NT2/D1 (cell line): ENCODE measurements at regions not wholly inside any gene's neighbourhood (a gene's known extent, or its start where the extent isn't known, plus 50 kb on each side); places are given as distances from the start of the nearest gene placed in this dataset.
"Not testable (repeated sequence)": the region's sequence is repeated elsewhere in the genome, so short reads cannot be mapped to it uniquely, and the experiment has no call there.

ENCODE experiments used
- SUZ12 ChIP-seq: IDR thresholded peaks from 2 replicates; pipeline ENCODE4 v1.6.1; 2011; ENCODE audit not compliant: insufficient read length, insufficient read depth; ENCODE audit errors: extremely low read depth
- YY1 ChIP-seq: IDR thresholded peaks from 2 replicates; pipeline ENCODE4 v1.6.1; 2011; ENCODE audit not compliant: insufficient read length, insufficient read depth
- ZNF274 ChIP-seq: IDR thresholded peaks from 2 replicates; pipeline ENCODE4 v1.6.1; 2011; ENCODE audit warnings: mild to moderate bottlenecking, low read depth, low read length

DNA sequence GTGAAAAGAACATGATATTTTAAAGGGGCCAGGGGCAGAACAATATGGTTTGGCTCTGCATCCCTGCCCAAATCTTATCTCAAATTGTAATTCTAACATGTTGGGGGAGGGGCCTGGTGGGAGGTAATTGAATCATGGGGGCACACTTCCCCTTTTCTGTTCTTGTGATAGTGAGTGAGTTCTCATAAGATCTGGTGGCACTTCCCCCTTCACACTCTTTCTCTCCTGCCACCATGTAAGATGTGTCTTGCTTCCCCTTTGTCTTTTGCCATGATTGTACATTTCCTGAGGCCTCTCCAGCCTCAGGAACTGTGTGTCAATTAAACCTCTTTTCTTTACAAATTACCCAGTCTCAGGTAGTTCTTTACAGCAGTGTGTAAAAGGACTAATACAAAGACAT lies 177.1 kb upstream of the ZNF322 start:
- not testable (repeated sequence) for TF ChIP-seq YY1, ZNF274, SUZ12
